ENCODE measurements at regions not wholly inside any gene's neighbourhood (a gene's known extent, or its start where the extent isn't known, plus 50 kb on each side); places are given as distances from the start of the nearest gene placed in this dataset.
"Not testable (repeated sequence)": the region's sequence is repeated elsewhere in the genome, so short reads cannot be mapped to it uniquely, and the experiment has no call there.

DNA sequence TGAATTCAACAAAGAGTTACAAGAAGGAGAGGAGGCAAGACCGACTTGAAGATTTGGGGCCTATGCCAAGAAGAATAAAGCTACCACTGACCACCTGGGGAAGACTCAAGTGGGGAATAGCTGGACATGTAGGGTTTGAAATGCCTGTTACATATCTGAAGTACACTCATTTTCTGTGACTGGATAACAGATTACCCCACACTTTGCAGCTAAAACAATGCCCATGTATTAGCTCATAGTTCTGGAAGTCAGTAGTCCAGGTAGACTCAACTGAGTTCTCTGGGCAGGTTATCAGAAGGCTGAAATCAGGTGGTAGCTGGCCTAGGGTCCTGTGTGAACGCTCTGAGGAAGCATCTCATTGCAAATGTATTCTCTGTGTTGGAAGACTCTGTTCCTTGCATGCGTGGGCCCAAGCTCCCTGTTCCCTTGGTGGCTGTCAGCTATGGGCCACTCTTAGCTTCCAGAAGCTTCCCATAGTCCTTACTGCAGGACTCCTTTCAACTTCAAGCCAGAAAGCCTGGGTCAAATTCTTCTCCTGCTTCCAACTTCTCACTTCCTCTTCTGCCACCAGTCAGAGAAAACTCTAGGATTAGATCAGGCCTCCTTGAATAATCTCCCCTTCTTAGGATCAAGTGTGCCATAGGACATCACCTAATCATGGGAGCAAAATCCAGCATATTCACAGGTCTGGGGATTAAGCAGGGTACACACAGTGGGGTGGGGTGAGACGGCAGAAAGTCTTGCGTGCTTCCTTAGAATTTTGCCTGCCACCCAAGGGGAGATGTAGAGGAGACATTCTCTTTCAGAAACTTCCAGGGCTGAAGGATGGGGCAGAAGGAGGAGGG is 187.8 kb downstream of the SHQ1 start:
- DNase-seq (ENCODE audit: low read depth in 3 of 3): no peak

GRCh38 chr3:72659596-72659995 is 188.6 kb downstream of the SHQ1 start:
- DNase-seq (ENCODE audit: low read depth in 3 of 3): no peak

DNA sequence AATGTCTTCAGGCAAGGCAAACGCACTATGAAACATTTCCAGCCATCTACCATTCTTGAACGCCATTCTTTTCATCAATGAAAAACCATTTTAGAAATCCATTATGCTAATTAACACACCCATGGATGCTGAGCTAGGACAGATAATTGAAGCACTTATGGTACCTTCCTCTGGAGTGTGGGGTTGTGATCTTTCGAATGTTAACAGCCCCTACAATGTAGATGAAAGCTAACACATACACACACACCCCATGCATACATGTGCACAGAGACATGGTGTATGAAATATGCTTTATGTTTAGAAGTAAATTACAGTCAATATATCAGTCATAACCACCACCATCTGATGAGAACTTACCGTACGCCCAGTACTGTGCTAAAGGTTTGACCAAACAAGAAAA is 189.1 kb downstream of the SHQ1 start:
- no peak for DNase-seq (ENCODE audit: low read depth in 3 of 3)

GRCh38 chr3:72658466-72659100 is 189.7 kb downstream of the SHQ1 start:
- no peak for DNase-seq (ENCODE audit: low read depth in 3 of 3)

- peak in 2 of 3 experiments; percentile 7 to 30 for DNase-seq (ENCODE audit: low read depth in 3 of 3)
Measured at GRCh38 chr3:72657666-72658065, 190.6 kb downstream of the SHQ1 start.

DNA sequence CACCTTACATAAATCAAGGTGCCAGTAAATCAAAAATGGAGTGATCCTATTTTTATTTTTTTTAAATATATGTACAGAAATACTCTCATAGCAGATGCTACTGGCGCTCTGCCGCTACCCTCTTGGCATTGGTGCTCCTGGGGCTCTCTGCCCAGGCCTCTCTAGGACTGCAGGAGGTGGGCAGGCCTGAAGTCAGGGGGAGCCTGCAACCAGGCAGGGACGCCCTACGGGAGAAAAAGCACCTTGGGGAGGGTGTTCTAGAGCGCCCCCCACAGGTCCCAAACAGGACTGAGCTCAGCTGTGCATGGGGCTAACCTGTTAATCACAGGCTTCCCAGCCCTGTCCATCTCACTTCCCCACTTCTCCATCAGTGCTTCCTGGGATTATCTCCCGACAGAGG is 192.5 kb downstream of the SHQ1 start:
- no peak for DNase-seq (ENCODE audit: low read depth in 3 of 3)

- no peak for DNase-seq (ENCODE audit: low read depth in 3 of 3)
Measured at GRCh38 chr3:72655131-72655551, 193.1 kb downstream of the SHQ1 start.

DNA sequence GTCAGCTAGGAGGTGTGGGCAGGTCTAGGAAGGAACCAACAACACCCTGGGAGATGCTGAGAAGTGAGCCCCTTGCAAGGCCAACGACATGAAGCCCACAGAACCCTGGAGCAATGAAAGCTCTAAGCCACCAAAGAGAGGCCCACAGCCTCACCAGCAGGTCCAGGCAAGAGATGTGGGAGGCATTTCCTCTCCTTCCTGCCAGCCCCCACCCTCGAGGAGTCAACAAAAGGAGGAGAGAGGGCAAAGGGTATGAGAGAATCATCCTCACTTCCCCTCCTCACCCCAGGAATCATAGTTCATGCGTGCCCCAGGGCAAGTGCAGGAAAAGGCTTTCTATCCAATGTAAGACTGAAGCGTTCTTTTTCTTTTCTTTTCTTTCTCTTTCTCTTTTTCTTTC is 195.8 kb downstream of the SHQ1 start:
- no peak for DNase-seq (ENCODE audit: low read depth in 3 of 3)

- DNase-seq (ENCODE audit: low read depth in 3 of 3): no peak
Measured at GRCh38 chr3:72651498-72651897, 196.7 kb downstream of the SHQ1 start.

DNA sequence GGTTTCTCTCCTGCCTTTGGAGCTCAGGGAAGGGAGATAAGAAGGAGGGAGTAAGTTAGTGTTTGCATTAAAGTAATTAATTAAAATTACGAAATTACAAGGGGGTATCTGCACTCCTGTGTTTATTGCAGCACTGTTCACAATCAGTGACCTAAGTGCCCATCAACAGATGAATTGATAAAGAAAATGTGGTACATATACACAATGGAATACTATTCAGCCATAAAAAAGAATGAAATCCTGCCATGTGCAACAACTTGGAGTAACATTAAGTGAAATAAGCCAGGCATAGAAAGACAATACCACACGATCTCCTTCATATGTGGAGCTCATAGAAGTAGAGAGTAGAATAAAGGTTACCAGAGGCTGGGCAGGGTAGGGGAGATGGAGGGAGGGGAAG is 202.0 kb downstream of the SHQ1 start:
- no peak for DNase-seq (ENCODE audit: low read depth in 3 of 3)

DNA sequence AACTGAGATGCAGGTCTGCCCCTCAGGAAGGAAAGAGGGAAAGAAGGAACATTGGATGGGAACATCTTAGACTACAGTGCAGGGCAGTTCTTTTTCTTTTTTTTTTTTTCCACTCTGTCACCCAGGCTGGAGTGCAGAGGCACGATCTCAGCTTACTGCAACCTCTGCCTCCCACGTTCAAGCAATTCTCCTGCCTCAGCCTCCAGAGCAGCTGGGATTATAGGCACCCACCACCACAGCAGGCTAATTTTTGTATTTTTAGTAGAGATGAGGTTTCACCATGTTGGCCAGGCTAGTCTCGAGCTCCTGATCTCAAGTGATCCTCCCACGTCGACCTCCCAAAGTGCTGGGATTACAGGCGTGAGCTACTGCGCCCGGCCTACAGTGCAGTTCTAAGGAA is 204.6 kb downstream of the SHQ1 start:
- not testable (repeated sequence) for DNase-seq (ENCODE audit: low read depth in 3 of 3)

GRCh38 chr3:72641684-72642083 is 206.6 kb downstream of the SHQ1 start:
- DNase-seq (ENCODE audit: low read depth in 3 of 3): no peak

- DNase-seq (ENCODE audit: low read depth in 3 of 3): no peak
Measured at GRCh38 chr3:72641072-72641471, 207.2 kb downstream of the SHQ1 start.

DNA sequence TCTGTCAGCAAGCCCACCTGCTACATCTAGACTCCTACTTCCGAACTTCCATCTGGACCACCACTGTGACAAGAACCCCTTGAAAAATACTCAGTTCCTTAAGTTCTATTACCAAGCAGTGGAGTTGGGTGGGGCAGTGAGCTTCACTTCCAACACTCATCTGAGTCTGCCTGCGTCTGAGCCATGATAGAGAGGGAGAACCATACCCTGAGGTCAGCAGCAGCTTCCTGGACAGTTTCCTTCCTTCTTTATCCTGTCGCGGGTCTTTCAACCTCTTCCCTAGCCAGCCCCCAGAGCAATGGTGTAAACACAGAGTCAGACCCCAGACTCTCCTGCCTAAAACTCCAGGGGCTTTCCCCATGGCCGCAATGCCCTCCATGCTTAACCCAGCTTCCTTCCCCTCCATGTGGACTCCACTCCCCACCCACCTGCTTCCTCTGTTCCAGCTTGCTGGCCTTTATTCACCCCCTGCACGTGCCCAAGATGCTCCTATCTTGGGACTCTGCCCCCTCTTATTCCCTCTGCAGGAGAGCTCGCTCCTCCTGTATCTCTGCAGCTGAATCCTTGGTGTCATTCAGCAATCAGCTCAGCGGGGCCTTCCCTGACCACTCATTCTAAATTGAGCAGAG is 211.2 kb downstream of the SHQ1 start:
- no peak for DNase-seq (ENCODE audit: low read depth in 3 of 3)

GRCh38 chr3:72635551-72635950 is 212.7 kb downstream of the SHQ1 start:
- no peak for DNase-seq (ENCODE audit: low read depth in 3 of 3)

DNA sequence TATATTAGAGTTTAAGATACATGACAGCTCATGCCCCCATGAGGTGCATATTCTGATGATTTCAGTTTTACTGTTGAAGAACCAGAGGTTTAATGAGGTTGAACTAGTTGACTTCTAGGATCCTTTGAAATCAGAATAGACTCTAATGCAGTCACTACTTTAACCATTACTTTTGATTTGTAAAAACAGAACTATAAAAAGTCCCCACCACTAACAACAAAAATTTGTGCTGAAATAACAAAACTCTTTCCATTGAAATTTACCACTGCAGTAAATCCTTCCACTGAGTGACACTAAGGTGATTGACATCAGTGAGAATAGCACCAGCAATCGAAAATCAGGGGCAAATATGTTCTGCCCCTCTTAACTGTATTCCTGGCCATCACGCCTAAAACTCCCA is 214.1 kb downstream of the SHQ1 start:
- no peak for DNase-seq (ENCODE audit: low read depth in 3 of 3)

GRCh38 chr3:72633534-72633933 is 214.7 kb downstream of the SHQ1 start:
- DNase-seq (ENCODE audit: low read depth in 3 of 3): peak in 1 of 3 experiments; percentile 13

DNA sequence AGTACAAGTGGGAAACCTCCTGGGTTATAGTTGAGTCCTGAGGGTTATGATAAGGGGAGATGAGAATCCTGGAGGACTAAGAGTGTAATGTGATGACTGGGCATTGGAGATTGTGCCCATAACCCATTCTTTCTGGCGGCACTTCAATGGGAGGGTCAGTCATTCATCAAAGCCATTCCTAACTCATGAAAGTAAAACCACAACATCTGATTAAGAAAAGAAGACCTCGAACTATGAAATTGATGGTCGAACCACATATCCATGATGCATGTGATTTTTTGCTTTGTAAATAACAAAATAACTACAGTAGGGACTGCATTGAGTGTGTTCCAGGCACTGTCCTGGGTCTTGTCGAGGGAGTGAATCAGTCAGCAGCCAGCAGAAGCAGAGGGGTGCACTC is 215.1 kb downstream of the SHQ1 start:
- no peak for DNase-seq (ENCODE audit: low read depth in 3 of 3)

- DNase-seq (ENCODE audit: low read depth in 3 of 3): no peak
Measured at GRCh38 chr3:72632129-72632528, 216.1 kb downstream of the SHQ1 start.

DNA sequence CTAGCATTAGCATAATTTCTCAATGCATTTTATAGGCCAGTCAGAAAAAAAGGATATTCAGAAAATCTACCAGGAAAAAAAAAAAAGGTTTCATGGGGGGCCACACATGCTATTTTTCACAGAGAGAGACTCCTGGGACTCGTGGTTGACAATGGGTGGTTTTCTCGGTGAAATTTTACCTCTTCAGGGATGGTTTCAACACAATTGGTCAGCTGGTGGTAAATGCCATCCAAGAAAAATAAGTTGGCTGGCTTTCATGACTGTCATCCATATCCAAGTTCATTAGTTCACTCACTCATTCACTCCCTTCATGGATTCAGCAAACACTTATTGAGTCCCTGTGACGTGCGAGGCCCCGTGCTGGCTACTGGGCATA is 217.3 kb downstream of the SHQ1 start:
- DNase-seq (ENCODE audit: low read depth in 3 of 3): no peak

GRCh38 chr3:72630327-72630968 is 217.8 kb downstream of the SHQ1 start:
- no peak for DNase-seq (ENCODE audit: low read depth in 3 of 3)

- DNase-seq (ENCODE audit: low read depth in 3 of 3): no peak
Measured at GRCh38 chr3:72629191-72629631, 219.0 kb downstream of the SHQ1 start.
